ENCODE measurements at regions not wholly inside any gene's neighbourhood (a gene's known extent, or its start where the extent isn't known, plus 50 kb on each side); places are given as distances from the start of the nearest gene placed in this dataset.
"Not testable (repeated sequence)": the region's sequence is repeated elsewhere in the genome, so short reads cannot be mapped to it uniquely, and the experiment has no call there.

DNA sequence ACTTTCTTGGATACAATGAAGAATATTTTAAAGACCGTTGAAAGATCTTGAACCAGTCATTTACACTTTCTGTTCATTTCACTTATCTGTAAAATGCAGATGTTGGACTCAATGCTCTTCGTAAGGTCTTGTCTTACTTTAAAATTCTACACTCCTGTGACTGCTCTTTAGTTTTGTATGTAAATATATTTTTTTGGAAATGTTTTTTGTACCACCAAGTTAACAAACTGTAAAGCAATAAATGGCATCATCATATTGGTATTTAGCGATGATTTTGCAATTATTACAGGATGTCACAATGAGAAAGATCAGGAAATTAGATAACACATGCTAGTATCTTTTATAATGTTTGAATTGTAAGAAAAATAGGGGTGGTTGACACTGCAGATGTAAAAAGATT is 80.8 kb upstream of the GNAQ start:
- no peak for TF ChIP-seq EZH2 (IDR thresholded peaks at IDR 0.05; ENCODE audit: borderline replicate concordance, low read depth, low read length, severe bottlenecking)
- TF ChIP-seq, protein P1, sequence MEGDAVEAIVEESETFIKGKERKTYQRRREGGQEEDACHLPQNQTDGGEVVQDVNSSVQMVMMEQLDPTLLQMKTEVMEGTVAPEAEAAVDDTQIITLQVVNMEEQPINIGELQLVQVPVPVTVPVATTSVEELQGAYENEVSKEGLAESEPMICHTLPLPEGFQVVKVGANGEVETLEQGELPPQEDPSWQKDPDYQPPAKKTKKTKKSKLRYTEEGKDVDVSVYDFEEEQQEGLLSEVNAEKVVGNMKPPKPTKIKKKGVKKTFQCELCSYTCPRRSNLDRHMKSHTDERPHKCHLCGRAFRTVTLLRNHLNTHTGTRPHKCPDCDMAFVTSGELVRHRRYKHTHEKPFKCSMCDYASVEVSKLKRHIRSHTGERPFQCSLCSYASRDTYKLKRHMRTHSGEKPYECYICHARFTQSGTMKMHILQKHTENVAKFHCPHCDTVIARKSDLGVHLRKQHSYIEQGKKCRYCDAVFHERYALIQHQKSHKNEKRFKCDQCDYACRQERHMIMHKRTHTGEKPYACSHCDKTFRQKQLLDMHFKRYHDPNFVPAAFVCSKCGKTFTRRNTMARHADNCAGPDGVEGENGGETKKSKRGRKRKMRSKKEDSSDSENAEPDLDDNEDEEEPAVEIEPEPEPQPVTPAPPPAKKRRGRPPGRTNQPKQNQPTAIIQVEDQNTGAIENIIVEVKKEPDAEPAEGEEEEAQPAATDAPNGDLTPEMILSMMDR (IDR thresholded peaks at IDR 0.05; ENCODE audit: borderline replicate concordance, extremely low read depth, low read length, poor library complexity, severe bottlenecking), result no peak
- no peak overlapping the region for H2AFZ ChIP-seq (ENCODE audit: low read depth, low read length)

DNA sequence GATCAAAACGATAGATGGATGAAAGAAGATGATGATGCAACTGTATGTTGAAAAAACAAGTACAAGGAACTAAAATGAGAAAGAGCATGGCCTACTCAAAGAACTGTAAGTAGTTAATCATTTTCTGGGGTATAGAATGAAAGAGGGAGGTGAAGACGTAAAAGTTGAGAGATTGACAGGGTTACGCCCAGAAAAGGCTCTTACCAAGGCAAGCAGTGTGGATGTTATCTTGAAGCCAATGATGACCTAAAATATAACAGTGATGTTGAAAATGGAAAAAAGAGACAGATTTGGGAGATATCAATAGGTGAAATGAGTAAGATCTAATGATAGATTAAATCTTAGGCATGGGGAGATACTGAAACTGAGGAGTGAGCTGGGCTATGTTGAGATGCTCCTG is 80.4 kb upstream of the GNAQ start:
- no peak overlapping the region for H3K4me3 ChIP-seq (ENCODE audit: low read depth in 1 of 2, low read length in 2 of 2)
- H3K9ac ChIP-seq (ENCODE audit: low read depth, low read length), result no peak overlapping the region
- ATAC-seq (ENCODE audit: insufficient read depth, low read depth) (no peak), DNase-seq (no peak)
- H3K36me3 ChIP-seq (ENCODE audit: insufficient read depth, low read length), result no peaks in the 10 kb centered on the region
- H3K27ac ChIP-seq (ENCODE audit: low read length), result no peak overlapping the region
- H3K4me1 ChIP-seq (ENCODE audit: insufficient read depth, low read length), result no peaks in the 10 kb centered on the region
- TF ChIP-seq EZH2 (IDR thresholded peaks at IDR 0.05; ENCODE audit: borderline replicate concordance, low read depth, low read length, severe bottlenecking), result no peak
- TF ChIP-seq, protein P1 (IDR thresholded peaks at IDR 0.05; ENCODE audit: borderline replicate concordance, extremely low read depth, low read length, poor library complexity, severe bottlenecking), result no peak
- no peak overlapping the region for H2AFZ ChIP-seq (ENCODE audit: low read depth, low read length)
- H3K9me3 ChIP-seq (ENCODE audit: insufficient read depth, low read length, severe bottlenecking), result no peaks in the 10 kb centered on the region
- H3K27me3 ChIP-seq (ENCODE audit: insufficient read depth, low read length, poor library complexity), result no peaks in the 10 kb centered on the region
- no peaks in the 10 kb centered on the region for H3K79me2 ChIP-seq (ENCODE audit: insufficient read depth, low read length)
- H4K20me1 ChIP-seq (ENCODE audit: insufficient read depth, low read length), result no peaks in the 10 kb centered on the region
- no peak overlapping the region for H3K4me2 ChIP-seq (ENCODE audit: insufficient read depth, low read length)

More for the DNA sequence above, 80.8 kb upstream of the GNAQ start:
- ATAC-seq (ENCODE audit: insufficient read depth, low read depth) (no peak), DNase-seq (no peak)
- H3K79me2 ChIP-seq (ENCODE audit: insufficient read depth, low read length), result no peaks in the 10 kb centered on the region
- no peak overlapping the region for H3K4me2 ChIP-seq (ENCODE audit: insufficient read depth, low read length)
- no peaks in the 10 kb centered on the region for H3K36me3 ChIP-seq (ENCODE audit: insufficient read depth, low read length)
- H3K9me3 ChIP-seq (ENCODE audit: insufficient read depth, low read length, severe bottlenecking), result no peaks in the 10 kb centered on the region
- H3K4me1 ChIP-seq (ENCODE audit: insufficient read depth, low read length), result no peaks in the 10 kb centered on the region
- no peak overlapping the region for H3K27ac ChIP-seq (ENCODE audit: low read length)
- H3K4me3 ChIP-seq (ENCODE audit: low read depth in 1 of 2, low read length in 2 of 2), result no peak overlapping the region
- H3K27me3 ChIP-seq (ENCODE audit: insufficient read depth, low read length, poor library complexity), result no peaks in the 10 kb centered on the region
- H3K9ac ChIP-seq (ENCODE audit: low read depth, low read length), result no peak overlapping the region
- no peaks in the 10 kb centered on the region for H4K20me1 ChIP-seq (ENCODE audit: insufficient read depth, low read length)

DNA sequence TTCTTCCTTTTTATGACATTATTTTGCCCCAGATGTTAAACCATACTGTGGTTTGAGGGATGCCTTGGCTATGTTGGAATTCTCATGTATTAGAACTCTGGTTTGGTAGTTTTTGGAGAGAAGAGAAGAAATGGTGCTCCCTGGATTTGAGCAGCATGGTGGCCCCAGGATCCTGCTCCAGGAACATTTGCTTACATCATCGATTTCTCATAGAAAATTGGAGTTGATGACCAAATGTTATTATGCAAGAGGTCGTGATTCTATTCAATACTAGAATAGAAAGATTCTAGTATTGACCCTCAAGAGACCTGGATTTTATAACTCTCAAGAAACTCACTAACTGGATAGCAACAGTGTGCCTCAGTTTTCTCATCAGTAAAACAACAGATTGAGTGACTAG is 77.5 kb upstream of the GNAQ start:
- Histone ChIP-seq H3K79me2 (ENCODE audit: insufficient read depth, low read length) (no peaks in the 10 kb centered on the region), H3K9ac (ENCODE audit: low read depth, low read length) (no peak overlapping the region), H3K4me1 (ENCODE audit: insufficient read depth, low read length) (no peaks in the 10 kb centered on the region), H3K4me3 (ENCODE audit: low read depth in 1 of 2, low read length in 2 of 2) (no peak overlapping the region), H3K27ac (ENCODE audit: low read length) (no peak overlapping the region), H3K9me3 (ENCODE audit: insufficient read depth, low read length, severe bottlenecking) (no peaks in the 10 kb centered on the region), H2AFZ (ENCODE audit: low read depth, low read length) (no peak overlapping the region), H3K27me3 (ENCODE audit: insufficient read depth, low read length, poor library complexity) (no peaks in the 10 kb centered on the region), H3K36me3 (ENCODE audit: insufficient read depth, low read length) (no peaks in the 10 kb centered on the region), H4K20me1 (ENCODE audit: insufficient read depth, low read length) (no peaks in the 10 kb centered on the region), H3K4me2 (ENCODE audit: insufficient read depth, low read length) (no peak overlapping the region)
- TF ChIP-seq, protein P1 (IDR thresholded peaks at IDR 0.05; ENCODE audit: borderline replicate concordance, extremely low read depth, low read length, poor library complexity, severe bottlenecking), result no peak
- no peak for TF ChIP-seq EZH2 (IDR thresholded peaks at IDR 0.05; ENCODE audit: borderline replicate concordance, low read depth, low read length, severe bottlenecking)
- no peak for DNase-seq
- ATAC-seq (ENCODE audit: insufficient read depth, low read depth), result no peak

DNA sequence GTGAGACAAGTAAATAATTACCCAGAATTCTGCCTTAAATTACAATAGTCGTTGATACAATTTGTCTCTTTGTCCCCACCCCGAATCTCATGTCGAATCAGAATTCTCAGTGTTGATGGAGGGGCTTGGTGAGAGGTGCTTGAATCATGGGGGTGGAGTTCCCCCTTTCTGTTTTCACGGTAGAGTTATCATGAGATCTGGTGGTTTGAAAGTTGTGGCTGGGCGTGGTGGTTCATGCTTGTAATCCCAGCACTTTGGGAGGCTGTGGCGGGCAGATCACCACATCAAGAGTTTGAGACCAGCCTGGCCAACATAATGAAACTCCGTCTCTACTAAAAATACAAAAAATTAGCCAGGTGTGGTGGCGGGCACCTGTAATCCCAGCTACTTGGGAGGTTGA is 75.0 kb upstream of the GNAQ start:
- H3K27ac ChIP-seq (ENCODE audit: low read length); H3K4me2 ChIP-seq (ENCODE audit: insufficient read depth, low read length); H2AFZ ChIP-seq (ENCODE audit: low read depth, low read length); H3K79me2 ChIP-seq (ENCODE audit: insufficient read depth, low read length); H3K4me3 ChIP-seq (ENCODE audit: low read depth in 1 of 2, low read length in 2 of 2); H3K27me3 ChIP-seq (ENCODE audit: insufficient read depth, low read length, poor library complexity); H3K9me3 ChIP-seq (ENCODE audit: insufficient read depth, low read length, severe bottlenecking); H3K9ac ChIP-seq (ENCODE audit: low read depth, low read length); H3K36me3 ChIP-seq (ENCODE audit: insufficient read depth, low read length); H4K20me1 ChIP-seq (ENCODE audit: insufficient read depth, low read length); H3K4me1 ChIP-seq (ENCODE audit: insufficient read depth, low read length): not testable (repeated sequence)
- DNase-seq, result peak; percentile 40
- peak; percentile 45; the same call in 2 of the 3 replicates for ATAC-seq (ENCODE audit: insufficient read depth, low read depth)

Data from DND-41 (cell line).